GM12865 (cell line): ENCODE measurements at regions not wholly inside any gene's neighbourhood (a gene's known extent, or its start where the extent isn't known, plus 50 kb on each side); places are given as distances from the start of the nearest gene placed in this dataset.
A peak's percentile ranks its signal among the peaks of the same experiment; 100 is the strongest.

Experiments used
- DNase-seq: peaks from one replicate; pipeline ENCODE4 v3.0.0; 2010; ENCODE audit warnings: low read depth
- H3K4me3 ChIP-seq: 2 replicates; pipeline ENCODE4 v1.5.1; 2011; ENCODE audit warnings: mild to moderate bottlenecking, low read depth, low read length, control low read depth
- CTCF ChIP-seq: IDR thresholded peaks from 2 replicates; pipeline ENCODE4 v1.5.1; 2011; ENCODE audit warnings: low read length, control low read depth, low read depth, inconsistent platforms; ENCODE audit not compliant: insufficient read depth; ENCODE audit errors: missing control alignments

GRCh38 chr6:150527100-150527499 lies 72.6 kb upstream of the PLEKHG1 start:
- DNase-seq: no peak

GRCh38 chr6:150528648-150529285 lies 70.9 kb upstream of the PLEKHG1 start:
- no peak for TF ChIP-seq CTCF
- DNase-seq: peak; percentile 15
- H3K4me3 ChIP-seq: no peak overlapping the region

More at GRCh38 chr6:150527100-150527499, 72.6 kb upstream of the PLEKHG1 start:
- H3K4me3 ChIP-seq: no peak overlapping the region
- TF ChIP-seq CTCF: no peak

- no peak for DNase-seq
- no peak for TF ChIP-seq CTCF
These were observed 70.0 kb upstream of the PLEKHG1 start for GRCh38 chr6:150529646-150530045.

GRCh38 chr6:150531957-150532356 lies 67.7 kb upstream of the PLEKHG1 start:
- TF ChIP-seq CTCF: no peak
- H3K4me3 ChIP-seq: no peak overlapping the region
- no peak for DNase-seq

More at GRCh38 chr6:150529646-150530045, 70.0 kb upstream of the PLEKHG1 start:
- H3K4me3 ChIP-seq: no peak overlapping the region

GRCh38 chr6:150534553-150534952 lies 65.1 kb upstream of the PLEKHG1 start:
- no peak for TF ChIP-seq CTCF
- no peak overlapping the region for H3K4me3 ChIP-seq
- no peak for DNase-seq

GRCh38 chr6:150535151-150535804 lies 64.4 kb upstream of the PLEKHG1 start:
- no peak for DNase-seq
- no peak overlapping the region for H3K4me3 ChIP-seq
- TF ChIP-seq CTCF: no peak
